Upper lobe of left lung (tissue), 6 donors: ENCODE measurements at regions not wholly inside any gene's neighbourhood (a gene's known extent, or its start where the extent isn't known, plus 50 kb on each side); places are given as distances from the start of the nearest gene placed in this dataset.
"Not testable (repeated sequence)": the region's sequence is repeated elsewhere in the genome, so short reads cannot be mapped to it uniquely, and the experiment has no call there.

ENCODE experiments used
- ATAC-seq, 2 donors: fragments of 200-7000 bp; cut with Tn5 transposase; one replicate each; pipeline ENCODE4 v1.9.1; 2022; ENCODE audit warnings: mild to moderate bottlenecking in 2 of 2, moderate library complexity in 2 of 2; ENCODE audit not compliant: low FRiP score in 2 of 2
- DNase-seq, 2 donors: peaks; one replicate each; pipeline ENCODE4 v3.0.0-alpha.2; 2019 to 2020
- H3K27ac ChIP-seq, 4 donors: fragments of 200-600 bp; sonication (generic); one replicate each; pipeline ENCODE4 v1.5.1; 2016 to 2019
- H3K27me3 ChIP-seq, 4 donors: fragments of 200-600 bp; sonication (generic); one replicate each; pipeline ENCODE4 v1.5.1; 2017 to 2019
- H3K36me3 ChIP-seq, 4 donors: fragments of 200-600 bp; sonication (generic); one replicate each; pipeline ENCODE4 v1.5.1; 2016 to 2019
- H3K4me1 ChIP-seq, 4 donors: fragments of 200-600 bp; sonication (generic); one replicate each; pipeline ENCODE4 v1.5.1; 2018 to 2019
- H3K4me3 ChIP-seq, 4 donors: fragments of 200-600 bp; sonication (generic); one replicate each; pipeline ENCODE4 v1.5.1; 2017 to 2019; ENCODE audit warnings: mild to moderate bottlenecking in 2 of 4, moderate library complexity in 1 of 4
- H3K9me3 ChIP-seq, 4 donors: fragments of 200-600 bp; sonication (generic); one replicate each; pipeline ENCODE4 v1.5.1; 2018 to 2019
- CTCF ChIP-seq, 6 experiments: fragments of 450-650 bp in 4 of 6; fragments of 200-600 bp in 2 of 6; sonication (generic) in 2 of 6; IDR thresholded peaks; one replicate each; pipeline ENCODE4 v1.5.1; 2016 to 2019; ENCODE audit warnings: antibody characterized with exemption in 6 of 6
- EP300 ChIP-seq, 4 donors: sonication (generic); formaldehyde crosslinking; IDR thresholded peaks; one replicate each; pipeline ENCODE4 v1.5.1; 2017; ENCODE audit warnings: antibody characterized with exemption in 4 of 4, control low read depth in 2 of 4
- POLR2A ChIP-seq, 4 donors: fragments of 450-650 bp; IDR thresholded peaks; one replicate each; pipeline ENCODE4 v1.5.1; 2016 to 2017; ENCODE audit warnings: antibody characterized with exemption in 4 of 4, mild to moderate bottlenecking in 2 of 4
- POLR2AphosphoS5 ChIP-seq, 2 donors: sonication (generic); formaldehyde crosslinking; IDR thresholded peaks; one replicate each; pipeline ENCODE4 v1.5.1; 2017; ENCODE audit warnings: antibody characterized with exemption in 2 of 2
- WGBS, 2 donors: methylation state at CpG; one replicate each; pipeline ENCODE4 v1.1.5; 2017 to 2018; 5-methylcytosine and 5-hydroxymethylcytosine counted together
- donor health status: DM: no; HTN: no; CAD: no; lungs with moderate emphysema.
- donor health status: DM: no; HTN: yes; CAD: no; lungs with severe emphysema.

GRCh38 chr2:95677346-95677745, 85.5 kb downstream of the TRIM43 start:
- no peaks in the 10 kb centered on the region for H3K9me3 ChIP-seq
- ATAC-seq = no peak
- WGBS, 2 donors = 94 to 95% methylated on average over 4 of the region's 4 CpGs
- H3K36me3 ChIP-seq = no peaks in the 10 kb centered on the region
- H3K4me3 ChIP-seq = no peak overlapping the region
- H3K4me1 ChIP-seq = peaks cover 0 to 4% (median 3%) of the 10 kb centered on the region in 4 donors
- no peak for DNase-seq
- no peak overlapping the region for H3K27ac ChIP-seq
- H3K27me3 ChIP-seq = no peaks in the 10 kb centered on the region
- no peak for TF ChIP-seq POLR2A (IDR thresholded peaks at IDR 0.05)

GRCh38 chr2:95677833-95678232, 86.0 kb downstream of the TRIM43 start:
- not testable (repeated sequence) for DNase-seq, H3K9me3 ChIP-seq, ATAC-seq, H3K27ac ChIP-seq, H3K4me1 ChIP-seq, H3K4me3 ChIP-seq, H3K27me3 ChIP-seq, H3K36me3 ChIP-seq
- WGBS, 2 donors = 81 to 88% methylated on average over 3 of the region's 3 CpGs

GRCh38 chr2:95681158-95681557, 89.4 kb downstream of the TRIM43 start:
- not testable (repeated sequence) for H3K27ac ChIP-seq, ATAC-seq, H3K36me3 ChIP-seq, H3K9me3 ChIP-seq, DNase-seq, H3K27me3 ChIP-seq, H3K4me3 ChIP-seq
- WGBS, 2 donors = 83 to 100% methylated on average over 1 of the region's 1 CpG
- H3K4me1 ChIP-seq = peaks cover 5 to 15% (median 10%) of the 10 kb centered on the region in 4 donors

- H3K4me1 ChIP-seq = peaks cover 5 to 18% (median 12%) of the 10 kb centered on the region in 4 donors
- H3K27me3 ChIP-seq, DNase-seq, H3K36me3 ChIP-seq, H3K4me3 ChIP-seq, H3K27ac ChIP-seq, H3K9me3 ChIP-seq: not testable (repeated sequence)
- ATAC-seq = peak; percentile 34 to 39
- 36 to 42% methylated on average over 3 to 6 of the region's 6 CpGs for WGBS, 2 donors
Measured at GRCh38 chr2:95681589-95682081, 89.8 kb downstream of the TRIM43 start.

- H3K36me3 ChIP-seq, H3K27me3 ChIP-seq, H3K9me3 ChIP-seq, DNase-seq: not testable (repeated sequence)
- TF ChIP-seq POLR2A (IDR thresholded peaks at IDR 0.05) = peak in 1 of 4 donors; percentile 24
- WGBS, 2 donors = 4 to 9% methylated on average over 15 to 19 of the region's 19 CpGs
- H3K4me3 ChIP-seq = peak overlapping the region in 3 of 4 donors; percentile 31 to 52 (median 43)
- ATAC-seq = peak; percentile 1 to 7
- peak overlapping the region; percentile 56 to 74 (median 70) for H3K27ac ChIP-seq
- peaks cover 11 to 22% (median 13%) of the 10 kb centered on the region in 4 donors for H3K4me1 ChIP-seq
Measured at GRCh38 chr2:95682889-95683517, 91.2 kb downstream of the TRIM43 start.

- peaks cover 11 to 22% (median 13%) of the 10 kb centered on the region in 4 donors for H3K4me1 ChIP-seq
- ATAC-seq = no peak
Measured at GRCh38 chr2:95685513-95685912, 93.7 kb downstream of the TRIM43 start.

GRCh38 chr2:95686056-95686825, 94.4 kb downstream of the TRIM43 start:
- DNase-seq = peak in 1 of 2 donors; percentile 42
- not testable (repeated sequence) for H3K27me3 ChIP-seq, H3K36me3 ChIP-seq, H3K9me3 ChIP-seq, H3K4me3 ChIP-seq
- Histone ChIP-seq H3K27ac (peak overlapping the region in 3 of 4 donors; percentile 2 to 30 (median 11)), H3K4me1 (peaks cover 11 to 22% (median 13%) of the 10 kb centered on the region in 4 donors)
- WGBS, 2 donors = 52 to 55% methylated on average over 5 of the region's 5 CpGs
- ATAC-seq = peak; percentile 62 to 69

More at GRCh38 chr2:95685513-95685912, 93.7 kb downstream of the TRIM43 start:
- no peak overlapping the region for H3K4me3 ChIP-seq
- no peaks in the 10 kb centered on the region for H3K9me3 ChIP-seq
- H3K36me3 ChIP-seq = no peaks in the 10 kb centered on the region
- peak overlapping the region in 1 of 4 donors; percentile 35 for H3K27ac ChIP-seq
- WGBS, 2 donors = 66 to 74% methylated on average over 3 of the region's 3 CpGs
- DNase-seq = no peak
- TF ChIP-seq POLR2A (IDR thresholded peaks at IDR 0.05) = no peak
- TF ChIP-seq EP300 (IDR thresholded peaks at IDR 0.05) = no peak
- TF ChIP-seq CTCF (IDR thresholded peaks at IDR 0.05) = no peak
- TF ChIP-seq POLR2AphosphoS5 (IDR thresholded peaks at IDR 0.05) = no peak
- no peaks in the 10 kb centered on the region for H3K27me3 ChIP-seq

- 34 to 49% methylated on average over 2 of the region's 2 CpGs for WGBS, 2 donors
- not testable (repeated sequence) for H3K36me3 ChIP-seq, H3K27me3 ChIP-seq, H3K9me3 ChIP-seq, H3K27ac ChIP-seq, DNase-seq, H3K4me3 ChIP-seq
- peak in 1 of 2 donors; percentile 31 for ATAC-seq
- peaks cover 6 to 22% (median 6%) of the 10 kb centered on the region in 4 donors for H3K4me1 ChIP-seq
Measured at GRCh38 chr2:95687852-95688251, 96.1 kb downstream of the TRIM43 start.

- ATAC-seq, H3K27me3 ChIP-seq, H3K9me3 ChIP-seq, DNase-seq, H3K4me3 ChIP-seq, H3K36me3 ChIP-seq, H3K27ac ChIP-seq: not testable (repeated sequence)
- WGBS, 2 donors = 75 to 84% methylated on average over 7 of the region's 7 CpGs
- peaks cover 0 to 10% (median 6%) of the 10 kb centered on the region in 4 donors for H3K4me1 ChIP-seq
Measured at GRCh38 chr2:95691210-95691609, 99.4 kb downstream of the TRIM43 start.

GRCh38 chr2:95693071-95693846, 101.5 kb downstream of the TRIM43 start:
- H3K4me3 ChIP-seq, H3K27ac ChIP-seq, H3K9me3 ChIP-seq, DNase-seq, H3K36me3 ChIP-seq, H3K4me1 ChIP-seq, ATAC-seq, H3K27me3 ChIP-seq: not testable (repeated sequence)
- 82 to 85% methylated on average over 7 of the region's 7 CpGs for WGBS, 2 donors
